ENCODE measurements at regions not wholly inside any gene's neighbourhood (a gene's known extent, or its start where the extent isn't known, plus 50 kb on each side); places are given as distances from the start of the nearest gene placed in this dataset.

GRCh38 chr3:82875401-82875800 lies 1114.0 kb upstream of the GBE1 start:
- no peak for TF ChIP-seq CTCF (conservative IDR thresholded peaks at IDR 0.05)
- no peak overlapping the region for H3K27ac ChIP-seq

GRCh38 chr3:82839871-82840270 lies 1078.4 kb upstream of the GBE1 start:
- no peak overlapping the region for H3K27ac ChIP-seq
- TF ChIP-seq CTCF (conservative IDR thresholded peaks at IDR 0.05) = no peak

GRCh38 chr3:82834098-82834497 lies 1072.7 kb upstream of the GBE1 start:
- no peak overlapping the region for H3K27ac ChIP-seq
- TF ChIP-seq CTCF (conservative IDR thresholded peaks at IDR 0.05) = no peak

GRCh38 chr3:82824491-82824890 lies 1063.0 kb upstream of the GBE1 start:
- no peak for TF ChIP-seq CTCF (conservative IDR thresholded peaks at IDR 0.05)
- no peak overlapping the region for H3K27ac ChIP-seq

- no peak for TF ChIP-seq CTCF (conservative IDR thresholded peaks at IDR 0.05)
- H3K27ac ChIP-seq = no peak overlapping the region
These were observed 1054.6 kb upstream of the GBE1 start for GRCh38 chr3:82816086-82816485.

GRCh38 chr3:82815417-82816058 lies 1054.1 kb upstream of the GBE1 start:
- H3K27ac ChIP-seq = no peak overlapping the region
- no peak for TF ChIP-seq CTCF (conservative IDR thresholded peaks at IDR 0.05)

GRCh38 chr3:82814660-82815059 lies 1053.2 kb upstream of the GBE1 start:
- no peak for TF ChIP-seq CTCF (conservative IDR thresholded peaks at IDR 0.05)
- H3K27ac ChIP-seq = no peak overlapping the region
